Medulla oblongata (tissue), 1 donor: ENCODE measurements at regions not wholly inside any gene's neighbourhood (a gene's known extent, or its start where the extent isn't known, plus 50 kb on each side); places are given as distances from the start of the nearest gene placed in this dataset.
A peak's percentile ranks its signal among the peaks of the same experiment; 100 is the strongest.

Experiments
- DNase-seq: peaks from one replicate; pipeline ENCODE4 v3.0.0-alpha.2; 2015; ENCODE audit errors: extremely low spot score

DNA sequence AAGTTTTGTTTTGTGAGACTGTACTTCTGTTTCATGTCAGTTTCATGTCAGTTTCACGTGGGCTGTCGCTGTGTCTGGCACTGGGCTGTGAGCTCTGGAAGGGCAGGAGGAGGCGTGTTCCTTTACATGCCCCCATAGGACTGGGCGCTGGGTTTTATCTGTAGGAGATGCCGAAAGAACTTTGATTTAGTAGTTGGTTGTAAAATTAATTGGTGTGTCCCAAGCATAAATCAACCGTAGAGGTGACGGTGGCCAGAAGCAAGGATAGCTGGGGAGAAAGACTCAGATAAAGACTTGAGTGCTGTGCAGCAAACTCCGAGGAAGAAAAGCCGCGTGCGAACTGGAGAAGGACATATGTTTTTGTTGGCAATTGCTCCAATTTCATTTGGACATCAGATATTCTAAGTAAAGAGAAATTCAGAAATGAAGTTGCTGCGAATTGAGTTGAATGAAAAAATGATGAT lies 182.5 kb downstream of the VRK1 start:
- no peak for DNase-seq

DNA sequence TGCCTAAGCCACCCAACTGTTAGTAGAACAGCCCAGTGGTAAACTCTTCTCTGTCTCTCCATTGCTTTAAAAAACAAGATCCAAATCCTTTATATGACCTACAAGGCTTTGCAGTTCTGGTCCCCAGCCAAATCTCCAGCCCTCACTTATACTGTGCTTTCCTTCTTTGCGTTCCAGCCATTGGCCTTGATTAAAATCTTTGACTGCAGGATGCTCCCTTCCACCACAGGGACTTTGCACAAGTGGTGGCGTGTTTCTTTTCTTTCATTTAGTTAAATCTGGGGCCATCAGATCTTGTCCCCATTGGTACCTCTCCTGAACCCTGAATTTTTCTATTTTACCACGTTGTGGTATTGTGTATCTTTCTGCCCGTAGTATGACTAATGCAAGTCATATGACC lies 183.7 kb downstream of the VRK1 start:
- DNase-seq = no peak

DNA sequence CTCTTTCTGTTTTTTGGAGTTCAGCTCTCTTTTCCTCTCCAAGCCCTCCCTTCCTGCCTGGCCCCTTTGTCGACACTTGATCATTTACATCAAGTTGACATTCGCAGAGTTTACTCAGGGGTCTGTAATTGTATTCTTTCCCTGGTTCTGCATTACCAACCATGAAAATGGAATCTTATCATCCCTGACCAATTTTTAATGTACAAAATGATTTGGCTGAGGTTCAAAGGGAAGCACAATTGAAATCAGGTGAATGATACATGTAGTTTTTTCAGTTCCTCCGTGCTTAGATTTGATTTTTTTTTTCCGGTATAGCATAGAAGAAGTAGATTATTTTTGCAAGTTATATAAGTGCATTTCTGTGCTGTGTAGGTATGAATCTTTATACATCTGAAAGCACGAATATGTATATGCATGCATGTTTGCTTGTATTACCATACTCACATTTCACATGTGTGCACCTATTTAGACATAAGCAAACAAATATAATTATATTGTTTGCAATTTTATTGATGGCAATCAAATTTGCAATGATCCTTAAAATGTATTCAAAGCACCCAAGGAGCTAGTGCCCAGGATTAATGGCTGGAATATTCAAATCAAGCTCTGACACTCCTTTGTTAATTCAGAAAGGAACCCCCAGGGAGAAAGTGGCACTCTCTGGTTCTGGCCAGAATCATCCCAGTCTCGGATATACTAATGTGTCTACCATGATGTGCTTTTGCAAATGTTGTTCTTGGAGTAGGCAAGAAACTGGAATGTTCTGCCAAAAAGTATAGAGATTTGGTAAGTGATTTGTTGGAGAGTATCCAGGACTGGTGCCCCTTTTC lies 189.3 kb downstream of the VRK1 start:
- DNase-seq = no peak

DNA sequence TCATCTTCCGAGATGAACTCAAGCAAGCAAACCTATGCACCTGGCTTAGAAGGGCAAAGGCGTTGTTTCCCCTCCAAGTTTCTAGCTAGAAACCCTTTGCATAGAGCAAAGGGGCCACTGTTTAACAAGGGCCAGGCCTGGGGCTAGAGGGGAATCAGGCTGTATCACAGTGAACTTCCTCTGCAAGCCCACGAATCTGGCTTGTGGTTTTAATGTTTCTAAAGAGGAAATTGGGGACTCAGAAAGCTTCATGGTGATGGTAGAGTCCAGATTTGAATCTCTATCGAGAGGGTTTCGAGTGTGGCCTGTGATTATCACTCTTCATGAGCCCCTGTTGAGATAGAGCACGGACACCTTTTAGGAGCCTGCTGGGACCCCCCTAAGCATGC lies 189.9 kb downstream of the VRK1 start:
- DNase-seq = peak; percentile 65

DNA sequence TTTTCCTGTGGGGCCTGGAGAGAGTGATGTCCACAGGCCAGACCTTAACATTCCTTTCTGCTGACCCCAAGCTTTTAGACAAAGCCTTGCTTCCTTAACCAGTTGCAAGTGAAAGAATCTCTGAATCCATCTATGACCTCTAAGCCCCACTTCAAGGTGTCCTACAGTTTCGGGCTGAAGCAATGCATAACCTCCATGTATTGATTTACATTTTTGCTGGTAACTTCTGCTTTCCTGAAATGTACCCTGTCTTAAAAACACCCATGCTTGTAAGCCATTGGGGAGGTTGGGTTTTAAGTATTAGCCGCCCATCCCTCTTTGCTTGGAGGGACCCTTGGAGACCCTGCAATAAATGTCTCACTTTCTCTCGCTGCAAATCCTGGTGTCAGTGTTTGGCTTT lies 190.6 kb downstream of the VRK1 start:
- no peak for DNase-seq

DNA sequence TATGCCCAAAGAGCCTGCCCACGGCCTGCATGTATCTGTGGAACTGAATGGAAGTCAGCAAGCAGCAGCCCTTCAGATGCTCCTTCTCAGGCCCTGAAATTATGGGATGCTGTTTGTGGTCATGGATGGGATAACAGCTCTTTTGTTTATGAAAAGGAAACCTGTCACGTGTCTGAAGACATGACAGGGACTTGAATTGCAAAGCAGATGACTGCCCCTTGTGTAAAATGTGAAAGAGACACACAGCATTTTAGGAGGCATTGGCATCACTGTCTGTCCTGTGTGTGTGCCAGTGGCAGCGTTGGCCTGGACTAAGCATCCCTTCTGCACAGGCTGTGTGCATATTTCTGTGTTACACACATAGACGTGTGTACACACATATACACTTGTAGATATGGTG lies 192.1 kb downstream of the VRK1 start:
- peak; percentile 53 for DNase-seq

DNA sequence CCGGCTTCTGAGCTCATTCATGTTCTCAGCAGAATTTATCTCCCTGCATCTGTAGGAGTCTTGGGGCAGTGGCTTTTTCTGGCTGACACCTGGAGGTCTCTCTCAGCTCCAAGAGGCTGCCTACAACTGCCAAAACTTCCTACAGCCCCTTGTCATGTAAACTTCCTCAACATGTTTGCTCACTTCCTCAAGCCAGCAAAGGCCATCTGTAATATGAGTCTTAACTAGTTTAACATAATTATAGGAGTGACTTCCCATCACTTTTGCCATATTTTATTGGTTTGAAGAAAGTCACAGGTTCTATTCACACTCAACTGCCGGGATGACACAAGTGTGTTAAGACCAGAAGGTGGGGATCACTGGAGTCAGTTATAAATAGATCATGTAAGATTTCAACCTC lies 194.0 kb downstream of the VRK1 start:
- no peak for DNase-seq

DNA sequence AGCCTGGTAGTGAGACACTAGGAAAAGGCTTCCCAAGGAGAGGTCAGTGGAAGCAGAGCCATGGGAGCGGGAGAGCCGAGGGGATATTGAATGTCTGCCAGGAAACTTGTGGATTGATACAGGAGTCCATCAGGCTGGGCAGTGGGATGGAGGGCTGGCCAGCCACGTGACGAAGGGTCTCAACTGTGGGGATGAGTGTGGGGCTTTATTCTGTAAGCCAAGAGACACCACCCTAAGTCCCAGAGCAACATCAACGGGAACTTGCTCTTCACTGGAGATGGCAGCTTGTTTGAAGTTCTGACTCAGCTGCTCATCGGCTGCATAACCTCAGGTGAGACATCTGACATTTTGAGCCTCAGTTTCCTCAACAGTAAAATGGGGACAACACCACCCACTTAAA lies 197.8 kb downstream of the VRK1 start:
- DNase-seq = no peak

DNA sequence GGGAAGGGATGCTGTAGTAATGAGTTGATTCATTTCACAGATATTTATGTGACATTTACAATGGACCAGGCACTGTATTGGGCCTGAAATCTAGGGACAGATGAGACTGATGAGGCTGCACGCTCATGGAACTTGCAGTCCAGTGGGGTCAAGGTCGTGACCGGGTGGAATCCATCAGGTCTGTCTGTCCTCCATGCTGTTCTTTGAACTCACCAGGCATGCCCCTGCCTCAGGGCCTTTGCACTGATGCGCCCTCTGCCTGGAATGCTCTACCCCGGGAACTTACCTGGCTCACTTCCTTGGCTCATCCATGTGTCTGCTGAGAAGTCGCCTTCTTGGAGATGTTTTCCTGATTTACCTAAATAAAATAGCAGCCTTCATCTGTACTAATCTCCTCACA lies 200.1 kb downstream of the VRK1 start:
- DNase-seq = no peak

DNA sequence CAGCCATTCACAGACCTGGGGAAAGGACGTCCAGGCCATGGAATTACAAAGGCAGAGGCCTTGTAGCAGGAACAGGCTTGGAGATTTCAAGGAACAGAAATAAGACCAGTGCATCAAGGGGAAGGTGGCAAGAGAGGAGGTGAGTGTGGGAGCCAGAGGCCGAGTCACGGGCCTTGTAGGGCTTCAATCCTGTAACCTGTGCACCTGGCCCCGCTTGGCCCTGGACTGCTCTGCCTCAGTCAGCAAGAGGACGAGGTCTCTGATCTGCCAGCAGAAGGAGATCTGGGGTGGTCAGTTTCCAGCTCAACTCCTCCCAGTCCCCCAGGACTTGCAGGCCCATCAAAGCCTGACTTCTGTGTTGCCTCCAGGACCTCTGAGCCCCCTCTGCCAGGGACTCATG lies 200.8 kb downstream of the VRK1 start:
- DNase-seq = no peak

DNA sequence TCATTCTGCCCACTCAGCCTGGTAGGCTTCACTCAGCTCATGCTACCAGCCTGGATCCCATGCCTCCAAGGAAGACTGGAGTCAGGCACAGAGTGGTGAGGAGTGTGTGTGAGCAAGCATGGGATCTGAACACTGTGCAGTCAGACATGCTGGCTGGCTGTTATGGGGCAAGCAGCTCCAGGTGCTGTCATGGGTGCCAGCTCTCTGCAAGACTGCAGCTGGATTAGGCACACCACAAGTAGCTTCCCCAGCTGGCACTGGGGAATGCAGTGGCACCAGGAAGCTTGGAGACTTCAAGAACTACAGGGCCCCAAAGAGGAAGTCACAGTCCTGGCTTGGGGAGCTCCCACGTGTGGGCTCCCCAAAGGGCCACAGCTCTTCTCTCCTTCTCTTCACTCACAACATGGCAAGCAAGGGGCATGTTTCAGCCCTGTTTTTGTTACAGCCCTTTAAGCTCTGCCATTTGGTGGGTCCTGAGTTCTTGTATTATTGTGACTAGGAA lies 202.5 kb downstream of the VRK1 start:
- DNase-seq = no peak

DNA sequence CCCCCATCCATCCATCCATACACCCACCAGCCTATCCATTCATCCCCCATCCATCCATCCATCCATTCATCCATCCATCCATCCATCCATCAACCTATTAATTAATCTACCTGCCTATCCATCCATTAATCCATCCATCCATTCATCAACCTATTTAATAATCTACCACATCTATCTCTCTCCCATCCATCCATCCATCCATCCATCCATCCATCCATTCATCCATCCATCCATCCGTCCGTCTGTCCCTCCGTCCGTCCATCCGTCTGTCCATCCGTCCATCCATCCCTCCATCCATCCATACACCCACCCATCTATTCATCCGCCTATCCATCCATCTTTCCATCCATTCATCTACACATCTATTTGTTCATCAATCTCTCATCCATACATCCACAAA lies 205.3 kb downstream of the VRK1 start:
- DNase-seq = no peak

DNA sequence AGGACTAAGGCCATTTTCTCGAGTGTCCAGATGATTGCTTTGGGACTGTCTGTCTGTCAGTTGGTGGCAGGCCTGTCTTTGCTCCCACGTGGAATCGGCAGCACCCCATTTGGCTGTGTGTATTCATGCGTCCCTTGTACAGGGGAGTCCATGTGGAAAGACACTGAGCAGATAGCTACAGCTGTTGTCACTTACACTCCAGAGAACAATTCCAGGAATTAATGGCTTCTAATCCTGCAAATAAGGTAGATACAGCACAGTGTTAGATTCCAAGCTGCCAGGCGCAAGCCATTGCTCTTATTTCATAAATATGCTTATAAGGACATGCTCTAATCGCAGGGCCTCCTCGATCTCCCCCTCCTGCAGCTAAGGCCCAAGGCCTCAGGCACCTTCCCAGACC lies 208.8 kb downstream of the VRK1 start:
- no peak for DNase-seq

DNA sequence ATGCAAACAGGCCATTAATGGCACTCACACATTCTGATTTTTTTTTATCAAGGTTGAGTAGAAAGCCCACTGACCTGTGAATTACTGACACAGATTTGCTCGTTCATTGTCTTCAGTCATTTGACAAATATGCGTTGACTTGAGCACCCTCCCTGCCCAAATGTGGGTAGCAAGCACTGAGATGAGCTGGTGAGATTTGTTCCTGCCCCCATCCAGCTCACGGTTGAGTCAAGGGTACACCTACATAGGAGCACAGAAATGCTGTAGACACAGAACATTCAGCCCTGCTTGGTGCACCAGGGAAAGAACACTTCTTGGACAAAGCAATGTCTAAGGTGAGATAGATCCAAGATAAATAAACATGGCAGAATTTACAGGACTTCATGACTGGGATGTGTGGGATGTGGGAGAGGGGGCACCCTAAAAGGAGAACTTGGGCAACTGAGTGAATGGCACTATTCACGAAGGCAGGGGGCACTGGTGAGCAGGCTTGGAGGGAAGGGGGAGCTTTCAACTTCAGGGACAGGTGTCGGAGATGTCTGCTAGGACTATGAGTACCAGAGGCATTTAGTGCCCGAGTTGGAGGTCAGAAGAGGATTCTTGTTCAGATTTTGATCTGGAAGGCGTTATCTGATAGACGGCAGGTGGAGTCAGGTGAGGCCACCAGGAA lies 213.4 kb downstream of the VRK1 start:
- no peak for DNase-seq

DNA sequence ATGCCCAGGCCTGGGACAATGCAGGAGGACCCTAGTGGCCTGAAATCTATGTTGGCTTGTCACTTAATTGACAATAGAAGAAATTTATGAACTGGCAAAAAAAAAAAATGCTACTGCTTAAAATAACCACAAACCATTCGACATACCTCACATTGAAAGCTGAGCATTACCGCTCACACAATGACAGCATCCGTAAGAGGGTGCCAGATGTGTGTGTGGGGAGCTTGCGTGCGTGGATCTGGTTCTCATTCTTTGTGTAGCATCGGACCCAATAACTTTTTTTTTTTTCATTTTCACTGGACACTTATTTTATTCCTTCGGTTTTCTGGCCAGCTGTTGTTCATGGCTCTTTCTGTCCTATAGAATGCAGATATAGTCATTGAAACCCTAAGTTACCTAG lies 216.7 kb downstream of the VRK1 start:
- no peak for DNase-seq

DNA sequence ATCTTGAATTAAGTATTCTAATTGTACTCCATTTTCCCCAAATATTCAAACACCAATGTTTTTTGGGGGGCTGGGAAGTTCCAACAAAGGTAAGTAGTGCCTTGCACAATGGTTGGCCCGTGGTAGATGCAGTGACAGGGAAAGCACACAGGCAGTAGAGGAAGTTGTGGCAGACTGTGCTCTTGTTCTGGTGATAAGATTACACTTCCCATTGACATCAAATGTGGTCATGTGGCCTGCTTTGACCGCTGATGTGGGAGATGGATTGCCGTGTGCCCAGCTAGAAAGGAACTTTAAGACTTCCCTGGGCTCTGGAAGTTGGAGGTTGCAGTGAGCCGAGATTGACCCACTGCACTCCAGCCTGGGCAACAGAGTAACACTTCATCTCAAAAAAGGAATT lies 223.8 kb downstream of the VRK1 start:
- DNase-seq = peak; percentile 78

DNA sequence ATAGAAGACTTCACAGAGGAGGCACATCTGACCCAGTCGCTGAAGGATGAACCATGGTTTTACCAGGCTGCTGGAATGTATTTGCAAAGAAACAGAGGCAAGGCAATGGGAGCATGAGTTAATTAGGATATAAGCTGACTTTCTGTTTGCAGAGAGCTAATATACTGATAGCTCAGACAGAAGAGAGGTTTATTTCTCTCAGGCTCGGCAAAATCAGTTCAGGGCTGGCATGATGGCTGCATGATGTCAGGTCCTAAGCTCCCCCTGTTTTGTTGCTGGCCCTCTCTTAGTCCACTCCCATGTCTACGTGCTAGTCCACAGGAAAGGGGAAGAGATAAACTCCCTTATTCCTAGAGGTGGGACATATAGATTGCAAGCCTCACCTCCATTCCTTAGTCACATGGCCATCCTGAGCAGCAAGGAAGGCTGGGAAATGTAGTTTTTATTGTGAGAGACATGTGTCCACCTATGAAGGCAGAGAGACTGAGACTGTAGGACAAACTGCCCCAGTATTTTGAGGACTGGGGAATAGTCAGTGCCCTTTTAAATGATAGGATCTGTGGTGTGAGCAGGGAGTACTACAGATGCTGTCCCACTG lies 224.5 kb downstream of the VRK1 start:
- DNase-seq = no peak

DNA sequence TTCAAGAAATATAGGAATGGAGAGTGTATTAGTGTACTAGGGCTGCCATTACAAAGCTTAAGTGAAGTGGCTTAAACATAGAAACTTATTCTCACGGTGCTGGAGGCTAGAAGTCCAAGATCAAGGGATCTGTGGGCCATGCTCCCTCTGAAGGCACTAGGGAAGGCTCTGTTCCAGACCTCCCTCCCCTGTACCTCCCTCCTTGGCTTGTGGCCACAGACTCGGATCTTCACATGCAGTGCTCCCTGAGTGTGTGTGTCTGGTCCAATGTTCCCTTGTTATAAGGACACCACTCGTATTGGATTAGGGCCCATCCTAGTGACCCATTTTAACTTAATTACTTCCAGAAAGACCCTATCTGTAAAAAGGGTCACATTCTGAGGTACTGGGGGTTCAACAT lies 225.6 kb downstream of the VRK1 start:
- DNase-seq = no peak

DNA sequence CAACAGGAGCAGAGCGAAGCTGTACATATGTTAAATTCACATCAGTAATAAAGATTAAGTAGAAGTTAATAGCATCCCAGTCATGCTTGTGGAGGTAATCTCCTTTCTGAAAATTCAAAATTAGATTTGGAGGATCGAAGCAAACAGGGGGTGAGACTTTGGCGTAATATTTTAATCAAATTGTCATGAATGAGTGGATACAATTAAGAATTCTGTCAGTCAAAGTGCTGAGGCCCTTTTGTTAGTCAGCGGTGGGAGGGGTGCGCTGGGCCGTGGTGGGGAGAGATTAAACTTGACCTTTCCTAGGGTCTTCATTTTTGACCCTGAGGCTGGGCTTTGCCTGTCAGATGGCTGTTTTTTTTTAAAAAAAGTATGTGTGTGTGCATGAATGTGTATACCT lies 226.7 kb downstream of the VRK1 start:
- DNase-seq = no peak

DNA sequence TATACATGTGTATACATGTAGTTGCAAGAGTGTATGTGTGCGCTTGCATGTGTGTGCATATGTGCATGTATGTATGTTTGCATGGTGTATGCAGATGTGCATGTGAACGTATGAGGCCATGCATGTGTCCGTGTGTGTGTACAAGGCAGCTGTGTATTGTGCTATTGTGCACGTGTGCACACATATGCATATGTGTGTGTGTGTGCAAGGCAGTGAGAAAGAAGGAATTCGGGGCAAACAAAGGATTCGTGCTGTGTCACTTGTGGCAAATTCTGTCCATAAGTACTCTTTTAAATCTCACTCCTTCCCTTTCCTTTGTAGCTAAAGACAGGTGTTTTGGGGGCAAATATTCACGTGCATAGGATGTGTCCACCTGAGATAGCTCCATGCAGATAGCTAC lies 227.1 kb downstream of the VRK1 start:
- DNase-seq = no peak

DNA sequence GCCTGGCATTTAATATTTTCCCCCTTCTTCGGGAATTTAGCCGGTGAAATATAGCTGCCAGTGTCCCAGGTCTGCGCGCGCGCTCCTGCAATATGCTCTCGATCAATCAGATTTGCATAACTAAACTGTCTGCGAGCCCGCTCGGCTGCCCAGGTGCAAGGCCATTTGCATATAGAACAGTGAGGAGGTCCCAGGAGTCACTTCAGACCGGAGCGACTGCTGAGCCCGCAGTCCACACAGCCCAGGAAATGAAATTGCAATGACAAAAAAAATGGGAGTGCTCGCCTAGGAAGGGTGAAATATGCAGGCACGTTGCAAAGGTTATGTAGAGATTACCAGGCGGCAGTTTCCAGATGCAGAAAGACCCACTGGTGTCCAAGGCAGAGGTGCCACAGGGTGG lies 228.5 kb downstream of the VRK1 start:
- DNase-seq = no peak

DNA sequence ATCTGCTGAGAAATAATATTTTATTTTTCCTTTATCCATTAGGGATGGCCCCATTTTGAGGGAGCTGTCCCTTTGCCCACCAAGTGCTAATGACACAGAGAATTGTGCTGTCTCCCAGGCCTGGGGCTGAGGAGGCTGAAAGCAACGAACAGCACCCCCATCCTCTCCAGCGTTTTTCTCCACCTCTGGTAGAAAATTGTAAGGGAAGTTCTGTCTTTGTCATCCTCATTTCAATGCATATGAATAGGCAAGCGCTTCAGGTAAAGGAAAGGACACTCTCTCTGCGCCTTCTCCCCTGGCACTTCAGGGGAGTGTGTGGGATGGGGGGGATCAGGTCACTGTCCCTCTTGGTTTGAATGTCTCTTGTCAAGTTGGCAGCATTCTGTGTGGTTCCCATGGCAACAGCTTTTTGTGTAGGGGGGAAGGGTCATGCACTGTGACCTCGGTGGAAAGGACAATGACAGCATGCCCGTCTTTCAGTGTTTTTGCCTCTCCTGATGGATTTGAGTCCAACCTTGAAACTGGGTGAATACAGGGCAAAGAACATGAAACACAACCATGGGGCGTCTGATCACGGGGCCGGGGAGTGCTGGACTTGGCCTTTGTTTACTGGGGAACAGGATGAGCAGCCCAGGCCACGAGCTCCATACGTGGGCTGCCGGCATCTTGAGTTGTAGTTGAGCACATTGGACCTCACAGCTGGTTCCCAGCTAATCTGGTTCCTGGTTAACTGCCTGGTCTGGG lies 230.2 kb downstream of the VRK1 start:
- no peak for DNase-seq
